ENCODE measurements at regions not wholly inside any gene's neighbourhood (a gene's known extent, or its start where the extent isn't known, plus 50 kb on each side); places are given as distances from the start of the nearest gene placed in this dataset.

DNA sequence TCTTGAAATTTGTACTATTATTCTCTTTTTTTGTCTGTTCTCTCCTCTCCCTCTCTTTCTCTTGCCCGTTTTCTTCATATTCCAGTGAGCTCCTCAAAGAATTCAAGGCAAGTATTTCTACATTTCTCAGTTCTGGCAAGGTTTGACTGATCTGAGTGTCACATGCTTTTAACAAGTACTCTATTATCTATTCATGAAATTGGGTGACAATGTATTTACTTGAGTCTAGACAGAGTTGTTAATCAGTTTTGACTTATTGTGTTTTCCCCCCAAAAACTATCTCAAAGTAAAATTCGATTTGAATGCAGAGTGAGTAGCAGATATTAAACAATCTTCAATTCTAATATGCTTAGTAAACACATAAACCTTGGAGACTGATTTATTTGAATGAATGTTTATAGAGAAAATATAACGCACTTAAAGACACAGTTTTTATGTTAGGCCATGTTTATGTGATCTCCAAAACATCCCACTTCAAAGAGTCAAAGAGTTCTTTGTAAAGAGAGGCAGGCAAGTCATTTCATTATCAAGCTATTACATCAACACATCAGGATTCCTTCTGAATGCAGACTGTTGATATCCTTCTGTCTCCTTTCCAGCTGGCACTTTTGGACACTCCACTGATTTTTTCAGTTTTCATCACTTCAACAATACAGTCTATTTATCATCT is 166.6 kb downstream of the SLITRK6 start:
- Histone ChIP-seq H3K9me3 (no peaks in the 10 kb centered on the region), H3K27ac (no peak overlapping the region), H3K36me3 (no peaks in the 10 kb centered on the region), H3K4me3 (no peak overlapping the region), H3K27me3 (no peaks in the 10 kb centered on the region), H3K4me1 (no peaks in the 10 kb centered on the region)
- ATAC-seq: no peak
- intact Hi-C loops (cut with DNase I): no loop called here
- DNase-seq: no peak
- 42 to 59% (median 49%) methylated on average over 3 of the region's 3 CpGs for WGBS, 4 donors
- TF ChIP-seq, protein P1, sequence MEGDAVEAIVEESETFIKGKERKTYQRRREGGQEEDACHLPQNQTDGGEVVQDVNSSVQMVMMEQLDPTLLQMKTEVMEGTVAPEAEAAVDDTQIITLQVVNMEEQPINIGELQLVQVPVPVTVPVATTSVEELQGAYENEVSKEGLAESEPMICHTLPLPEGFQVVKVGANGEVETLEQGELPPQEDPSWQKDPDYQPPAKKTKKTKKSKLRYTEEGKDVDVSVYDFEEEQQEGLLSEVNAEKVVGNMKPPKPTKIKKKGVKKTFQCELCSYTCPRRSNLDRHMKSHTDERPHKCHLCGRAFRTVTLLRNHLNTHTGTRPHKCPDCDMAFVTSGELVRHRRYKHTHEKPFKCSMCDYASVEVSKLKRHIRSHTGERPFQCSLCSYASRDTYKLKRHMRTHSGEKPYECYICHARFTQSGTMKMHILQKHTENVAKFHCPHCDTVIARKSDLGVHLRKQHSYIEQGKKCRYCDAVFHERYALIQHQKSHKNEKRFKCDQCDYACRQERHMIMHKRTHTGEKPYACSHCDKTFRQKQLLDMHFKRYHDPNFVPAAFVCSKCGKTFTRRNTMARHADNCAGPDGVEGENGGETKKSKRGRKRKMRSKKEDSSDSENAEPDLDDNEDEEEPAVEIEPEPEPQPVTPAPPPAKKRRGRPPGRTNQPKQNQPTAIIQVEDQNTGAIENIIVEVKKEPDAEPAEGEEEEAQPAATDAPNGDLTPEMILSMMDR (IDR thresholded peaks at IDR 0.05): no peak
- no peak for TF ChIP-seq POLR2A (IDR thresholded peaks at IDR 0.05)

DNA sequence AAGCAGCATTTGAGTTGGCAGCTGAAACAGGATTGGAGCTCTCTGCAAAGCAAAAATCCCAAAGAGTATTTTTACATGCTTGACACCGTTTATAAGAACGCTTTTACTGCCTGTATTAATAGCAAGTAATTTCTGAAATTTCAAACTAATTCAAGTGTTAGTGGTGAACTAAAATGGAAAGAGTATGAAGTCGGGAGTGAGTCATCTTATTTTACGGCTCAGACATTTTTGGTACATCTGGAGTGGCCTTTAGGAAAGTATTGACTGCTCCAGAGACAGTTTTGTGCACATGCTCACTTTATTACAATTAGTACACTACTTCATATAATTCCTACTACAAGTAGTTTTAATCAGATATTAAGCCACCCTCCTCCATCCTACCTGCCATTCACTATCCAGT is 167.4 kb downstream of the SLITRK6 start:
- no peaks in the 10 kb centered on the region for H3K36me3 ChIP-seq
- 63 to 77% (median 74%) methylated on average over 4 of the region's 4 CpGs for WGBS, 4 donors
- intact Hi-C loops (cut with DNase I): no loop called here
- H3K4me1 ChIP-seq: no peaks in the 10 kb centered on the region
- ATAC-seq (no peak), DNase-seq (no peak)
- H3K4me3 ChIP-seq: no peak overlapping the region
- no peaks in the 10 kb centered on the region for H3K27me3 ChIP-seq
- no peaks in the 10 kb centered on the region for H3K9me3 ChIP-seq
- H3K27ac ChIP-seq: no peak overlapping the region
- no peak for TF ChIP-seq POLR2A (IDR thresholded peaks at IDR 0.05)
- TF ChIP-seq, protein P1 (IDR thresholded peaks at IDR 0.05): no peak

DNA sequence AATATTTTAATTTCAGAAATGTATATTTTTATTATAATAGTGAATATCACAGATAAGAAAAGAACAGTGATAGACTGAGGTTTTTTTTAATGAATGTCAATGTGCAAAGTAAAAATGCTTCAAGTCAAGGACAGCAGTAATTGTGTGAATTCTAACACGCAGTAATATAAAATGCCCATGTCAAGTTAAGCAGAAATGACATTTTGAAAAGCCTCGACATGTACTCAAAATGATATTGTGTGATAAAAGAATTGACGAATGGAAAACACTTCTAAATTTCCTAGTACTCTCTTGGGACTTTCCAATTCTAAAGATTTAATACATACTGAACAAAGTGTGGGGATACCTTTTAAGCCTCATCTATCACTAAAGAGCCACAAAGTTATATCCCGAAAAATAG is 172.6 kb downstream of the SLITRK6 start:
- Histone ChIP-seq H3K4me1 (no peaks in the 10 kb centered on the region), H3K9me3 (no peaks in the 10 kb centered on the region), H3K4me3 (no peak overlapping the region), H3K36me3 (no peaks in the 10 kb centered on the region), H3K27ac (no peak overlapping the region), H3K27me3 (no peaks in the 10 kb centered on the region)
- ATAC-seq: no peak
- DNase-seq: no peak
- WGBS, 4 donors: 83 to 87% (median 85%) methylated on average over 4 of the region's 4 CpGs
- intact Hi-C loops (cut with DNase I): no loop called here
- TF ChIP-seq, protein P1 (IDR thresholded peaks at IDR 0.05): no peak
- no peak for TF ChIP-seq POLR2A (IDR thresholded peaks at IDR 0.05)

DNA sequence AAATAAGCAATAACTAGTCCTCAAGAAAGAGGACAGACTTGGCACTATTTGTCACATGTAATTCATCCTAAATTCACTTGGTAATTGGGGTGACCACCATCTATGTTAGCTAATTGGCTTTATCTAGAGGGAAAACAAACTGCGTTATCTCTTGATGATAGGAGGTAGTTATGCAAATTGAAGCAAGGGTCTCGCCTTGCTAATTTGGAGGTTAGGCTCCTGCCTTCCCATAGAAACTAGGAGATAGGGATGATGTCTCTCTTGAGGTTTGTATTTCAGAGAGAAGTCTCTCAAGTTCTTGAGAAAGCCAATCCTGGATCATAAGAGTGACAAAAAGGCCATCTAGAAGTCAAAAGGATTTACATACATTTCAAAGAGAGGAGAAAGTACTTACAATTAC is 179.9 kb downstream of the SLITRK6 start:
- intact Hi-C loops (cut with DNase I): no loop called here
- TF ChIP-seq, protein P1 (IDR thresholded peaks at IDR 0.05): no peak
- H3K4me1 ChIP-seq: no peaks in the 10 kb centered on the region
- no peak overlapping the region for H3K4me3 ChIP-seq
- H3K36me3 ChIP-seq: no peaks in the 10 kb centered on the region
- 56 to 63% (median 60%) methylated on average over 2 of the region's 2 CpGs for WGBS, 4 donors
- DNase-seq (no peak), ATAC-seq (no peak)
- no peak overlapping the region for H3K27ac ChIP-seq
- no peaks in the 10 kb centered on the region for H3K27me3 ChIP-seq
- H3K9me3 ChIP-seq: no peaks in the 10 kb centered on the region
